ENCODE measurements at regions not wholly inside any gene's neighbourhood (a gene's known extent, or its start where the extent isn't known, plus 50 kb on each side); places are given as distances from the start of the nearest gene placed in this dataset.
A peak's percentile ranks its signal among the peaks of the same experiment; 100 is the strongest.

- Histone ChIP-seq H3K9ac (ENCODE audit: insufficient read depth in 1 of 2, low read depth in 2 of 2, low read length in 2 of 2) (no peak overlapping the region), H2AFZ (ENCODE audit: low read depth, low read length) (no peak overlapping the region), H3K27me3 (ENCODE audit: control insufficient read depth in 2 of 2, insufficient read depth in 2 of 2, low read length in 2 of 2) (no peaks in the 10 kb centered on the region), H3K9me3 (replicated peaks; ENCODE audit: control insufficient read depth, insufficient read depth, low read depth, low read length) (no peaks in the 10 kb centered on the region), H3K36me3 (ENCODE audit: control insufficient read depth, insufficient read depth, low read length) (no peaks in the 10 kb centered on the region), H3K79me2 (ENCODE audit: control insufficient read depth, insufficient read depth, low read length) (no peaks in the 10 kb centered on the region), H3K9me1 (ENCODE audit: control insufficient read depth, insufficient read depth, low read length) (no peaks in the 10 kb centered on the region), H3K4me2 (ENCODE audit: insufficient read depth, low read length) (no peak overlapping the region), H4K20me1 (replicated peaks; ENCODE audit: control insufficient read depth, insufficient read depth, low read length) (no peaks in the 10 kb centered on the region), H3K4me3 (no peak overlapping the region), H3K4me1 (replicated peaks in 1 of 2; ENCODE audit: control insufficient read depth in 2 of 2, insufficient read depth in 2 of 2, low read length in 2 of 2) (no peaks in the 10 kb centered on the region), H3K27ac (ENCODE audit: extremely low read depth, low read depth, low read length) (no peak overlapping the region)
- intact Hi-C loops (cut with micrococcal nuclease): no loop called here
- CTCF ChIA-PET (ENCODE audit: low intra/inter-chr PET ratio): no interaction called here
- no peak for DNase-seq (ENCODE audit: extremely low read depth in 1 of 4, low spot score in 3 of 4)
- TF ChIP-seq ZKSCAN1 (IDR thresholded peaks at IDR 0.05; ENCODE audit: low read depth, low read length) (no peak), ATF2 (CRISPR knock-in tag; IDR thresholded peaks at IDR 0.05) (no peak), SREBF1 (IDR thresholded peaks at IDR 0.05; ENCODE audit: borderline replicate concordance, low read depth, low read length) (no peak), CHD2 (IDR thresholded peaks at IDR 0.05; ENCODE audit: low read depth, low read length) (no peak)
- FAIRE-seq: no peak
- 0% methylated on average over 2 of the region's 2 CpGs for WGBS (ENCODE audit: insufficient coverage, low coverage, missing lambda C conversion rate)
- BruUV-seq (replicated peaks): no TSS peak
- POLR2A ChIA-PET: no interaction called here
- in situ Hi-C loops (cut with MboI): no loop called here
- ATAC-seq: no peak
These were observed 196.4 kb upstream of the MPHOSPH6 start for GRCh38 chr16:82366462-82366861.

GRCh38 chr16:82364690-82365089, 194.7 kb upstream of the MPHOSPH6 start:
- H3K27me3 ChIP-seq (ENCODE audit: control insufficient read depth in 2 of 2, insufficient read depth in 2 of 2, low read length in 2 of 2): no peaks in the 10 kb centered on the region
- no peaks in the 10 kb centered on the region for H3K79me2 ChIP-seq (ENCODE audit: control insufficient read depth, insufficient read depth, low read length)
- in situ Hi-C loops (cut with MboI): no loop called here

More at GRCh38 chr16:82364690-82365089, 194.7 kb upstream of the MPHOSPH6 start:
- TF ChIP-seq GABPB2 (CRISPR knock-in tag; conservative IDR thresholded peaks at IDR 0.05): no peak
- peak; percentile 91 for TF ChIP-seq TFE3 (CRISPR knock-in tag; IDR thresholded peaks at IDR 0.05)
- no peak overlapping the region for H3K4me3 ChIP-seq
- no peak for DNase-seq (ENCODE audit: extremely low read depth in 1 of 4, low spot score in 3 of 4)
- POLR2A ChIA-PET: no interaction called here
- no peak overlapping the region for H3K27ac ChIP-seq (ENCODE audit: extremely low read depth, low read depth, low read length)
- no peak overlapping the region for H2AFZ ChIP-seq (ENCODE audit: low read depth, low read length)
- 9% methylated on average over 2 of the region's 2 CpGs for WGBS (ENCODE audit: insufficient coverage, low coverage, missing lambda C conversion rate)
- H3K9me1 ChIP-seq (ENCODE audit: control insufficient read depth, insufficient read depth, low read length): no peaks in the 10 kb centered on the region
- no peak for ATAC-seq
- H3K9ac ChIP-seq (ENCODE audit: insufficient read depth in 1 of 2, low read depth in 2 of 2, low read length in 2 of 2): no peak overlapping the region
- CTCF ChIA-PET (ENCODE audit: low intra/inter-chr PET ratio): no interaction called here
- H3K36me3 ChIP-seq (ENCODE audit: control insufficient read depth, insufficient read depth, low read length): no peaks in the 10 kb centered on the region
- no peak overlapping the region for H3K4me2 ChIP-seq (ENCODE audit: insufficient read depth, low read length)
- no peaks in the 10 kb centered on the region for H3K9me3 ChIP-seq (replicated peaks; ENCODE audit: control insufficient read depth, insufficient read depth, low read depth, low read length)
- no peaks in the 10 kb centered on the region for H3K4me1 ChIP-seq (replicated peaks in 1 of 2; ENCODE audit: control insufficient read depth in 2 of 2, insufficient read depth in 2 of 2, low read length in 2 of 2)
- BruUV-seq (replicated peaks): no TSS peak
- intact Hi-C loops (cut with micrococcal nuclease): no loop called here
- H4K20me1 ChIP-seq (replicated peaks; ENCODE audit: control insufficient read depth, insufficient read depth, low read length): no peaks in the 10 kb centered on the region
- FAIRE-seq: peak; percentile 37

Measured in K562 (cell line).